Activated CD8-positive, alpha-beta memory T cell treated with anti-CD3 and anti-CD28 coated beads, Interleukin-2, amount 10 ng/mL, durations not matched to agents 7 days and 5 days (primary cell): ENCODE measurements at regions not wholly inside any gene's neighbourhood (a gene's known extent, or its start where the extent isn't known, plus 50 kb on each side); places are given as distances from the start of the nearest gene placed in this dataset.

Experiments used
- ATAC-seq: fragments of 150-1000 bp; cut with Tn5 transposase; one replicate; pipeline ENCODE4 v1.10.0; 2021; ENCODE audit warnings: moderate library complexity
- CTCF ChIA-PET: fragments of 350-600 bp; sonication (Branson Sonifier 250); formaldehyde crosslinking; loops from one replicate; lab custom pipeline; 2021; ENCODE audit warnings: antibody characterized with exemption; lab: Charles Lee
- DNase-seq: peaks from one replicate; pipeline ENCODE4 v3.0.0-alpha.2; 2020
- H3K27ac Mint-ChIP-seq: one replicate; pipeline ENCODE4 v1.8.0; 2021; ENCODE audit warnings: mild to moderate bottlenecking, mixed read lengths
- H3K27me3 Mint-ChIP-seq: one replicate; pipeline ENCODE4 v1.8.0; 2021; ENCODE audit warnings: mixed read lengths
- H3K36me3 Mint-ChIP-seq: one replicate; pipeline ENCODE4 v1.8.0; 2021; ENCODE audit warnings: mild to moderate bottlenecking, mixed read lengths
- H3K4me1 Mint-ChIP-seq: one replicate; pipeline ENCODE4 v1.8.0; 2021; ENCODE audit warnings: mixed read lengths
- H3K4me3 Mint-ChIP-seq: one replicate; pipeline ENCODE4 v1.8.0; 2021; ENCODE audit warnings: mild to moderate bottlenecking, moderate library complexity, mixed read lengths
- H3K9me3 Mint-ChIP-seq: one replicate; pipeline ENCODE4 v1.8.0; 2022; ENCODE audit warnings: low read depth, mixed read lengths

GRCh38 chr18:8944871-8945245, 157.6 kb upstream of the NDUFV2 start:
- Mint-ChIP-seq H3K27me3 (no peaks in the 10 kb centered on the region), H3K27ac (no peak overlapping the region), H3K36me3 (no peaks in the 10 kb centered on the region), H3K4me3 (no peak overlapping the region), H3K4me1 (no peaks in the 10 kb centered on the region), H3K9me3 (no peaks in the 10 kb centered on the region)
- CTCF ChIA-PET = no interaction called here
- DNase-seq (no peak), ATAC-seq (no peak)

GRCh38 chr18:8945514-8945913, 157.0 kb upstream of the NDUFV2 start:
- no peaks in the 10 kb centered on the region for H3K4me1 Mint-ChIP-seq
- no peak for ATAC-seq
- no peak for DNase-seq
- no peaks in the 10 kb centered on the region for H3K9me3 Mint-ChIP-seq
- no peaks in the 10 kb centered on the region for H3K27me3 Mint-ChIP-seq
- CTCF ChIA-PET = no interaction called here
- H3K27ac Mint-ChIP-seq = no peak overlapping the region
- H3K36me3 Mint-ChIP-seq = no peaks in the 10 kb centered on the region
- H3K4me3 Mint-ChIP-seq = no peak overlapping the region

- CTCF ChIA-PET = no interaction called here
- DNase-seq = no peak
- Mint-ChIP-seq H3K27ac (no peak overlapping the region), H3K9me3 (no peaks in the 10 kb centered on the region), H3K27me3 (no peaks in the 10 kb centered on the region), H3K4me3 (no peak overlapping the region), H3K4me1 (no peaks in the 10 kb centered on the region), H3K36me3 (no peaks in the 10 kb centered on the region)
- no peak for ATAC-seq
Measured at GRCh38 chr18:8946066-8946838, 156.2 kb upstream of the NDUFV2 start.

- no peaks in the 10 kb centered on the region for H3K9me3 Mint-ChIP-seq
- CTCF ChIA-PET = interaction anchor here (0.8 kb wide), 1 partner anchor 165 kb away, joined by 3 read pairs; no protein-coding TSS in a partner anchor
- no peak overlapping the region for H3K4me3 Mint-ChIP-seq
- no peaks in the 10 kb centered on the region for H3K27me3 Mint-ChIP-seq
- ATAC-seq = no peak
- peaks cover 6% of the 10 kb centered on the region for H3K4me1 Mint-ChIP-seq
- H3K27ac Mint-ChIP-seq = no peak overlapping the region
- no peaks in the 10 kb centered on the region for H3K36me3 Mint-ChIP-seq
- DNase-seq = no peak
Measured at GRCh38 chr18:8947566-8947965, 154.9 kb upstream of the NDUFV2 start.

- ATAC-seq (no peak), DNase-seq (no peak)
- no peaks in the 10 kb centered on the region for H3K27me3 Mint-ChIP-seq
- no peak overlapping the region for H3K27ac Mint-ChIP-seq
- H3K4me1 Mint-ChIP-seq = peaks cover 6% of the 10 kb centered on the region
- no peaks in the 10 kb centered on the region for H3K9me3 Mint-ChIP-seq
- no peaks in the 10 kb centered on the region for H3K36me3 Mint-ChIP-seq
- H3K4me3 Mint-ChIP-seq = no peak overlapping the region
- CTCF ChIA-PET = interaction anchor here (0.8 kb wide), 1 partner anchor 165 kb away, joined by 3 read pairs; no protein-coding TSS in a partner anchor
Measured at GRCh38 chr18:8948011-8948410, 154.5 kb upstream of the NDUFV2 start.

- H3K36me3 Mint-ChIP-seq = no peaks in the 10 kb centered on the region
- peaks cover 6% of the 10 kb centered on the region for H3K4me1 Mint-ChIP-seq
- ATAC-seq (no peak), DNase-seq (no peak)
- CTCF ChIA-PET = no interaction called here
- H3K4me3 Mint-ChIP-seq = no peak overlapping the region
- H3K27me3 Mint-ChIP-seq = no peaks in the 10 kb centered on the region
- no peaks in the 10 kb centered on the region for H3K9me3 Mint-ChIP-seq
- no peak overlapping the region for H3K27ac Mint-ChIP-seq
Measured at GRCh38 chr18:8948471-8949149, 153.9 kb upstream of the NDUFV2 start.

GRCh38 chr18:8949206-8949605, 153.3 kb upstream of the NDUFV2 start:
- no peaks in the 10 kb centered on the region for H3K9me3 Mint-ChIP-seq
- CTCF ChIA-PET = no interaction called here
- DNase-seq (no peak), ATAC-seq (no peak)
- H3K27ac Mint-ChIP-seq = no peak overlapping the region
- H3K4me1 Mint-ChIP-seq = peaks cover 6% of the 10 kb centered on the region
- H3K36me3 Mint-ChIP-seq = no peaks in the 10 kb centered on the region
- no peak overlapping the region for H3K4me3 Mint-ChIP-seq
- H3K27me3 Mint-ChIP-seq = no peaks in the 10 kb centered on the region

GRCh38 chr18:8951491-8951890, 151.0 kb upstream of the NDUFV2 start:
- peaks cover 8% of the 10 kb centered on the region for H3K27me3 Mint-ChIP-seq
- peaks cover 6% of the 10 kb centered on the region for H3K4me1 Mint-ChIP-seq
- ATAC-seq (no peak), DNase-seq (no peak)
- no peak overlapping the region for H3K4me3 Mint-ChIP-seq
- no peak overlapping the region for H3K27ac Mint-ChIP-seq
- no peaks in the 10 kb centered on the region for H3K36me3 Mint-ChIP-seq
- CTCF ChIA-PET = no interaction called here
- H3K9me3 Mint-ChIP-seq = no peaks in the 10 kb centered on the region

GRCh38 chr18:8952174-8952573, 150.3 kb upstream of the NDUFV2 start:
- no peak overlapping the region for H3K27ac Mint-ChIP-seq
- no peaks in the 10 kb centered on the region for H3K36me3 Mint-ChIP-seq
- CTCF ChIA-PET = no interaction called here
- H3K4me3 Mint-ChIP-seq = no peak overlapping the region
- DNase-seq (no peak), ATAC-seq (no peak)
- H3K27me3 Mint-ChIP-seq = peaks cover 15% of the 10 kb centered on the region
- peaks cover 6% of the 10 kb centered on the region for H3K4me1 Mint-ChIP-seq
- H3K9me3 Mint-ChIP-seq = no peaks in the 10 kb centered on the region

GRCh38 chr18:8952769-8953760, 149.4 kb upstream of the NDUFV2 start:
- H3K36me3 Mint-ChIP-seq = no peaks in the 10 kb centered on the region
- H3K4me3 Mint-ChIP-seq = no peak overlapping the region
- H3K27ac Mint-ChIP-seq = no peak overlapping the region
- DNase-seq = no peak
- peaks cover 23% of the 10 kb centered on the region for H3K27me3 Mint-ChIP-seq
- peaks cover 6% of the 10 kb centered on the region for H3K4me1 Mint-ChIP-seq
- CTCF ChIA-PET = no interaction called here
- H3K9me3 Mint-ChIP-seq = no peaks in the 10 kb centered on the region
- ATAC-seq = no peak

- H3K27ac Mint-ChIP-seq = no peak overlapping the region
- H3K27me3 Mint-ChIP-seq = peaks cover 36% of the 10 kb centered on the region
- CTCF ChIA-PET = no interaction called here
- DNase-seq (no peak), ATAC-seq (no peak)
- H3K36me3 Mint-ChIP-seq = no peaks in the 10 kb centered on the region
- H3K4me1 Mint-ChIP-seq = no peaks in the 10 kb centered on the region
- H3K4me3 Mint-ChIP-seq = no peak overlapping the region
- H3K9me3 Mint-ChIP-seq = no peaks in the 10 kb centered on the region
Measured at GRCh38 chr18:8957731-8958130, 144.8 kb upstream of the NDUFV2 start.

GRCh38 chr18:8958660-8959059, 143.8 kb upstream of the NDUFV2 start:
- H3K4me3 Mint-ChIP-seq = no peak overlapping the region
- H3K36me3 Mint-ChIP-seq = no peaks in the 10 kb centered on the region
- DNase-seq (no peak), ATAC-seq (no peak)
- no peaks in the 10 kb centered on the region for H3K4me1 Mint-ChIP-seq
- CTCF ChIA-PET = interaction anchor here (0.7 kb wide), 1 partner anchor 24 kb away, joined by 3 read pairs; no protein-coding TSS in a partner anchor
- no peak overlapping the region for H3K27ac Mint-ChIP-seq
- H3K27me3 Mint-ChIP-seq = peaks cover 36% of the 10 kb centered on the region
- H3K9me3 Mint-ChIP-seq = no peaks in the 10 kb centered on the region

GRCh38 chr18:8959551-8960135, 142.9 kb upstream of the NDUFV2 start:
- H3K36me3 Mint-ChIP-seq = no peaks in the 10 kb centered on the region
- CTCF ChIA-PET = interaction anchor here (0.7 kb wide), 1 partner anchor 23 kb away, joined by 3 read pairs; no protein-coding TSS in a partner anchor
- no peaks in the 10 kb centered on the region for H3K4me1 Mint-ChIP-seq
- DNase-seq = no peak
- H3K27ac Mint-ChIP-seq = no peak overlapping the region
- ATAC-seq = no peak
- no peaks in the 10 kb centered on the region for H3K9me3 Mint-ChIP-seq
- H3K4me3 Mint-ChIP-seq = no peak overlapping the region
- peaks cover 36% of the 10 kb centered on the region for H3K27me3 Mint-ChIP-seq
